ENCODE measurements at regions not wholly inside any gene's neighbourhood (a gene's known extent, or its start where the extent isn't known, plus 50 kb on each side); places are given as distances from the start of the nearest gene placed in this dataset.

- DNase-seq (ENCODE audit: low read depth in 2 of 2) = no peak
Measured at GRCh38 chr12:107891967-107892366, 117.5 kb downstream of the ASCL4 start.

DNA sequence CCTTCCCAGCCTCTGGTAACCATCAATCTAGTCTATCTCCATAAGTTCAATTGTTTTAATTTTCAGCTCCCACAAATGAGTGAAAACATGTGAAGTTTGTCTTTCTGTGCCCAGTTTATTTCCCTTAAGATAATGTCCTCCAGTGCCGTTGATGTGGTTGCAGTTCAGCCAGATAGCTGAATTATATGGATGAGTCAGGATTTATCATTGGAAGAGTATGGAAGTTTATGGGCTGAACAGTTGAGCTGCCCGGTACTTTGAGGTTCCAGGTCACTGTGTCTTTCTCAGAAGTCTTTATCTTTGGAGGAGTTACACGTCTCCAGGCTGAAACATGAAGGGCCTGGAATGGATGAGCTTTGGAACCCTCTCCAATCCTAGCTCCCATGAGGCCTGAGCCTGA lies 120.1 kb downstream of the ASCL4 start:
- no peak for DNase-seq (ENCODE audit: low read depth in 2 of 2)

DNA sequence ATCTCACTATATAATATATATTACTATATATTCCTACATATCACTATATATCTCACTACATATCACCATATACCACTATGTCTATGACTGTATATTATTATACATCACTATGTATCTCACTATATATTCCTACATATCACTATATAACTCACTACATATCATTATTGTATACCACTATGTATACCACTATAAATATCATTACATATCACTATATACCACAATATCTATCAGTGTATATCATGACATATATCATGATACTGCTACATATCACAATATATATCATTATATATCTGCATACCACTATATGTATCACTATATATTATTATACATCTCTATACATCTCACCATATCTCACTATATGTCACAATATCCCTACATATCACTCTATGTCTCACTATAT lies 121.5 kb downstream of the ASCL4 start:
- DNase-seq (ENCODE audit: low read depth in 2 of 2) = no peak

- no peak for DNase-seq (ENCODE audit: low read depth in 2 of 2)
Measured at GRCh38 chr12:107900588-107900987, 126.1 kb downstream of the ASCL4 start.

- no peak for DNase-seq (ENCODE audit: low read depth in 2 of 2)
Measured at GRCh38 chr12:107903341-107904061, 129.0 kb downstream of the ASCL4 start.

DNA sequence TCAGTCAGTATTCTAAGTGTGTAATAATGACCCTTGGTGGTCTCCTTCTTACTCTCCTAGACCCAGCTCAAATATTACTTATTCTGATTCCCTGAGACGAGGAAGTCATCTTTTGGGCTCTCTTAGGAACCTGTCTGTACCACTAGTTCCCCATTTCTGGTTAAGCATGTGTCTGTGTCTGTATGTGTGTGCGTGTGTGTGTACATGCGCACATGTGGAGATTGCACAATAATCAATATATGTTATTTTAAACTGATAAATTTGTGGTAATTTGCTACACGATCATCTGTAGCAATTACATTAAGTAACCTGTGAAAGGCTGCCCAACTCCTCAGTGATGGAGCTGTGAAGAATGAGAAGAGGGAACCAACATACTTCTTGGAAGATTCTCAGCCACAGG lies 132.2 kb downstream of the ASCL4 start:
- DNase-seq (ENCODE audit: low read depth in 2 of 2) = no peak

- no peak for DNase-seq (ENCODE audit: low read depth in 2 of 2)
Measured at GRCh38 chr12:107912421-107913004, 138.0 kb downstream of the ASCL4 start.

DNA sequence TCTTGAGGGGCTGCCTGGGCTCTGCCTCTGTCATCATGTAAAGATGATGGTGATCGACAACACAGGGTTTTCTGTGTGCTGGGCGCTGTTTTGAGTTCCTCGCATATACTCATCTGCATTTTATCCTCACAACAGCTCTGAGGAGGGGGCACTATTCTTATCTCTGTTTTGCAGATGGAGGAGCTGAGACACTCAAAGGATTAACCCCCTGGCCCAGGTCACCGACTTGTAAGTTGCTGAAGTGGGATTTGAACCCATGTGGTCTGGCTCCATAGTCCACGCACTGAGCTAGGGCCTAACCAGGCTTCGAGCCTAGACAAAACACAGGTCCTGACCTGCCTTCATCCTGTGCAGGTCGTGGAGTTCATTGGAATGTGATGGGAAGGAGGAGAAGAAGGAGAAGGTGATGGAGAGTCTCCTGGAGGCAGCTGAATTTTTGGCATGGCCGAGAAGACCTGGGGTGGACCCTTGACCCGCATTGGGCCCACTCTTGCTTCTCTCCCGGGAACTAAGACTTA lies 140.0 kb downstream of the ASCL4 start:
- DNase-seq (ENCODE audit: low read depth in 2 of 2) = no peak

DNA sequence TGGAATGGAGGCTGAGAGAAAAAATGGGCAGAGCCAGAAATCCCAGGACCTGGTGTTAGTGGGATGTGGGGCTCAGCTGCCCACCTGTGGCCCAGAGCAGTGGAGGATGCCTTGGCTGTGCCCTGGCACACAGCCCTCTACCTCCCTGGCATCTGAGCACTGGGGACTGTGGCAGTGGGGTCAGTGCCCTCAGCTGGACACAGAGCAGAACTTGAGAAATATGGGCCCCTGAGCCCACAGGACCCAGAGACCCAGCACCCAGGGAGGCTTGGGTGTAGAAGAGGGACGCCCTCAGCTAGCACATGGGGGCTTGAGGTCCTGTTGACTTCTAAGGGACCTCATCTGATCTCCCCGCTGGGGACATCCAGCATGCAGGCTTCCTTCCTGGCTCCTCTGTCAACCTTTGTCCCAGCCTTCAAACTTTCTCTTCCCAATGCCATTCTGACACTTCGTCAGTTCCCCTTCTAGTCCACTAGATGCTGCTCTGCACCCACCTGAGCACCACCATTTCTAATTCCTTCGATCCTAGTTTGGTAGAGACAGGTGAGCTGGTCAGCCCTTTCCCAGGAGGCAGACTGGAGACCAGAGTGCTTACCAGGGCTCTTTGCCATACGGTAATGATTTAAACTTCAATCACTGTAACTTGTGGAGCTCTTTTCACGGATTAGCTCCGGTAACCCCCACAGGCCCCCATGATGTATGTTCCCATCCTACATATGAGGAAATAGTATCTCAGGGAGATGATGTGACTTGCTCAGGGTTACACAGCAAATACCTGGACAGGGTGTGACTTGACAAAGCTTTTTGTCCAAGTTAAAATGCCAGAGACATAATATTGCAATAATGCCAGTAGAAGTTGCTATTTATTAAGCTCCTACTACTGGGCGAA lies 143.7 kb downstream of the ASCL4 start:
- DNase-seq (ENCODE audit: low read depth in 2 of 2) = no peak

GRCh38 chr12:107921062-107921461 lies 146.6 kb downstream of the ASCL4 start:
- DNase-seq (ENCODE audit: low read depth in 2 of 2) = no peak

GRCh38 chr12:107925125-107925524 lies 150.6 kb downstream of the ASCL4 start:
- no peak for DNase-seq (ENCODE audit: low read depth in 2 of 2)

- DNase-seq (ENCODE audit: low read depth in 2 of 2) = no peak
Measured at GRCh38 chr12:107929436-107929835, 154.9 kb downstream of the ASCL4 start.

GRCh38 chr12:107931761-107932160 lies 157.3 kb downstream of the ASCL4 start:
- no peak for DNase-seq (ENCODE audit: low read depth in 2 of 2)

DNA sequence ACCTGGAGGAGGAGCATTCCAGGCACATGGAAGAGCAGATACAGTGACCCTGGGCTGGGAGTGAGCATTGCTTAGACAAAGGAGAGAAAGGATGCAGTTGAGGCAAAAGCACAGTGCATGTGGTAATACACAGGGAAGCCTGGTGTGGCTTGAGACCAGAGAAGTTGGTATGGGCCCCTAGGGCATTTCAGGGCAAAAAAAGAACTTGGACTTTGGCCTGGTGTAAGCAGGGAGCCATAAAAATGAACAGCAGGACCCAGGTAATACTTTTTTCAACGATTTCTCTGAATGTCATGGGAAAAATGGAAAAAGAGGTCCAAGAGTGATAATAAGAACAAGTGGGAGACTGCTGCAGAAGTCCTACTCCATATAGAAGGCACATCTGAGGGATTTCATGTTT lies 163.9 kb downstream of the ASCL4 start:
- DNase-seq (ENCODE audit: low read depth in 2 of 2) = no peak

DNA sequence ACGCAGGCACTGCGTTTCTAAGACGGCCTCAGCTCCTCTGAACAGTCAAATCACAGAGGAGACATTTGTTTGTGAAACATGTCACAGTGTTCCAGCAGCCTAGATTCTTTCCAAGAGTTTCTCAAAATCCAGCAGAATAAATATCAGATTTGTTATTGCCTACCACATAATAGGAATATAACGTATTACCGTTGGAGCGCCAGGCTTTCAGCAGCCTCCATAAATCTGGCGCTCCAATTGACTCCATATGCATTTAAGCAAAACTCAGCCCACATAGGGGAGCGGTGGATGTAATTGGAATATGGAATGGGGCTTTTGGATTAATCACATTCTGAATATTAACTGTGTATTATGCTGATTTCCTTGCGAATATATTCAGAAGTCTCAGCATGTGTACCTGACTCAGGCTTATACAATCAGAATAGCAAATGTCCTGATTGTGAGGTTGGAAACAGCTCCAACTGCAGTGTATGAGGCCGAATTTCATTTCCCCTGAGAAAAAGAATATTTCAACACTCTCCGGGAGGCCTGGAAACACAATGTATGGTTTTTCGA lies 174.0 kb downstream of the ASCL4 start:
- no peak for DNase-seq (ENCODE audit: low read depth in 2 of 2)

- no peak for DNase-seq (ENCODE audit: low read depth in 2 of 2)
Measured at GRCh38 chr12:107951024-107951423, 176.5 kb downstream of the ASCL4 start.

DNA sequence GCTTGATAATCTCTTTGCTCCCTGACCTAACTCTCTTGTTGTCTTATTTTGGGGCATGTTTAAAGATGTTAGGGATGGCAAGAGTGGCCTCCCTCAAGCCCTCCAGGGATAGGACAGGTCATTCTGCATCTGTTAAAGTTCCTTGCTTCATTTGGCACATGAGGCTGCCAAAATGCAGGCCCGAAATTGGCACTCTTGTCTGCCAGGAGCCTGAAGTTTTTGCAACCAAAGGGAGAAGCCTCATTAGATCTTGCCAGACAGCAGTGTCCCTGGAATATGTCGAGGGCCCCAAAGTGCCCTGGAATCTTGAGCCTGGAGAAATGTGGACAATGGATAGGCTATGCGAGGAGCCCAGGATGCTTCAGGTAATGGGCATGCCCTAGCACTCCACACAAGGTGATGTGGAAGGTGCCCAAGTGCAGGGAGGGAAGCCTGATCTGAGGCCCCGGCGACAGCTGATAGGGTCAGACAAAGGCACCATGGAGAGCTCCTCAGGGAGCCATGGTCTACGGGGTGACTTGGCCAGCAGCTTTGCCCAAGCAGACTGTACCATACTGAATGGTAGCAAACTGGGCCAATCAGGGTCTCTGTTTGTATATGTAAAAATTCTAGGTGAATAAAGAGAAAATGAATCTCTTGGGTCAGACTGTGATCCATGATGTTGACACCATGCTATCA lies 173.0 kb upstream of the WSCD2 start:
- DNase-seq (ENCODE audit: low read depth in 2 of 2) = no peak

GRCh38 chr12:107957459-107957858 lies 171.6 kb upstream of the WSCD2 start:
- no peak for DNase-seq (ENCODE audit: low read depth in 2 of 2)

DNA sequence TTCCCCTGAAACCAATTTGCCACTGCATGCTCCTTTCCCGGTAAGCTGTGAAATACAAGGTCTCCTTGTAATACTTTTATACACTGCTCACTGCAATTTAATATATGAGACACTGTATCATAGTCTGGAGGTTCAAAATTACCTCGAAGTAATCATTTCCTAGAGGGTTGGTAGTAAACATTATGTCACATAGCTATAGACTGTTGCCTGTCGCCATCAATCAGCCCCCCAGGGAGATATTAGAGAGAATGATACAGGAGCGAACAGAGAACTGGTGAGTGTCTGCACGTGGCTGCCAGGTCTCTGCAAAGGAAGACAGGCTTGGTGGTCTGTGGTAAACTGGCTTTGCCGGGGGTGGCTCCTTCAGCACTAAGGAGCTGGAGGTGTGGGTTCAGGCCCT lies 165.5 kb upstream of the WSCD2 start:
- DNase-seq (ENCODE audit: low read depth in 2 of 2) = no peak

DNA sequence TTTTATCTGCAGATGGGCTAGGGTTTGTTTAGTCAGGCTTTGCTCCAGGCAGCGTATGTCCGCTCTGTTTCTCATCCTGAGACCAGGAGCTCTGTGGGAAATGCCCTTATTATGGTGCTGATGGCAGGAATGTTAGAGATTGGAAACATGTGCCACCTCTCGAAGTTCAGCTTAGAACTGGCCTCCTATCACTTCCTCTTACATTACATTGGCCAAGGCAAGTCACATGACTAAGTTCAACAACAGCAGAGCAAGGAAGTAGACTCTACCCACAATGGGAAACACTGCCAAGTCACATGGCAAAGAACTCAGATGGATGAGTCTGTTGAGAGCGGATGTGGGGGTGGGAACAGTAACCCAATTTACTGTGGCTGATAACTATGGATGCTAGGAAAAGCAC lies 161.9 kb upstream of the WSCD2 start:
- DNase-seq (ENCODE audit: low read depth in 2 of 2) = no peak

- no peak for DNase-seq (ENCODE audit: low read depth in 2 of 2)
Measured at GRCh38 chr12:107973950-107974349, 155.1 kb upstream of the WSCD2 start.

DNA sequence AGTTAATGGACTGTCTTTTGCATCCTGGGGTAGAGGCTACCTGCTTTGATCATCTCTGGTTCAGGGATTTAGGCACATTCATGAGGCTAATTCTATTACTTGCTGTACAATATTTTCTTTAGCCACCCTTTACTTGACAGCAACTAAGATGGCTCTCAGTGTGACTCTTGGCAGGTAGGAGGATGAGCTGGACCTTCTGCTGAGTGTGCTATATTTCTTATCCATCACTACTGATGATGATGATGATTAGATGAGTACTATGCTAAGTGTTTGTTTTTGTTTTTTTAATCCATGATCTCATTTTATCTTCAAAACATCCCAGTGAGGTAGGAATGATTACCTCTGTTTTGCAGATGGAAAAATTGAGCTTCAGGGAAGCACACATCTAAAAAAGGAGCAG lies 152.8 kb upstream of the WSCD2 start:
- DNase-seq (ENCODE audit: low read depth in 2 of 2) = no peak
